Suprapubic skin (tissue), 4 donors: ENCODE measurements at regions not wholly inside any gene's neighbourhood (a gene's known extent, or its start where the extent isn't known, plus 50 kb on each side); places are given as distances from the start of the nearest gene placed in this dataset.

Experiments
- DNase-seq, 2 donors: peaks; one replicate each; pipeline ENCODE4 v3.0.0-alpha.2; 2019; ENCODE audit warnings: low spot score in 2 of 2
- H3K27ac ChIP-seq: fragments of 200-600 bp; sonication (generic); one replicate; pipeline ENCODE4 v1.5.1; 2019
- H3K27me3 ChIP-seq: fragments of 200-600 bp; sonication (generic); one replicate; pipeline ENCODE4 v1.5.1; 2019
- H3K36me3 ChIP-seq: fragments of 200-600 bp; sonication (generic); one replicate; pipeline ENCODE4 v1.5.1; 2019
- H3K4me1 ChIP-seq: fragments of 200-600 bp; sonication (generic); one replicate; pipeline ENCODE4 v1.5.1; 2019
- H3K4me3 ChIP-seq: fragments of 200-600 bp; sonication (generic); one replicate; pipeline ENCODE4 v1.5.1; 2019; ENCODE audit warnings: mild to moderate bottlenecking
- H3K9me3 ChIP-seq: fragments of 200-600 bp; sonication (generic); one replicate; pipeline ENCODE4 v1.5.1; 2019
- CTCF ChIP-seq, 2 donors: fragments of 200-600 bp in 1 of 2; fragments of 450-650 bp in 1 of 2; sonication (generic) in 1 of 2; IDR thresholded peaks; one replicate each; pipeline ENCODE4 v1.5.1; 2016 to 2019; ENCODE audit warnings: antibody characterized with exemption in 2 of 2, mild to moderate bottlenecking in 1 of 2, moderate library complexity in 1 of 2
- EP300 ChIP-seq: sonication (generic); formaldehyde crosslinking; IDR thresholded peaks from one replicate; pipeline ENCODE4 v1.6.1; 2017; ENCODE audit warnings: antibody characterized with exemption
- POLR2A ChIP-seq, 2 donors: fragments of 450-650 bp; IDR thresholded peaks; one replicate each; pipeline ENCODE4 v1.6.1; 2017; ENCODE audit warnings: antibody characterized with exemption in 2 of 2, mild to moderate bottlenecking in 2 of 2, moderate library complexity in 2 of 2
- POLR2AphosphoS5 ChIP-seq, 3 donors: sonication (generic); formaldehyde crosslinking; IDR thresholded peaks; one replicate each; pipeline ENCODE4 v1.6.1; 2017; ENCODE audit warnings: antibody characterized with exemption in 3 of 3
- WGBS: methylation state at CpG from one replicate; pipeline ENCODE4 v1.1.5; 2018; 5-methylcytosine and 5-hydroxymethylcytosine counted together

DNA sequence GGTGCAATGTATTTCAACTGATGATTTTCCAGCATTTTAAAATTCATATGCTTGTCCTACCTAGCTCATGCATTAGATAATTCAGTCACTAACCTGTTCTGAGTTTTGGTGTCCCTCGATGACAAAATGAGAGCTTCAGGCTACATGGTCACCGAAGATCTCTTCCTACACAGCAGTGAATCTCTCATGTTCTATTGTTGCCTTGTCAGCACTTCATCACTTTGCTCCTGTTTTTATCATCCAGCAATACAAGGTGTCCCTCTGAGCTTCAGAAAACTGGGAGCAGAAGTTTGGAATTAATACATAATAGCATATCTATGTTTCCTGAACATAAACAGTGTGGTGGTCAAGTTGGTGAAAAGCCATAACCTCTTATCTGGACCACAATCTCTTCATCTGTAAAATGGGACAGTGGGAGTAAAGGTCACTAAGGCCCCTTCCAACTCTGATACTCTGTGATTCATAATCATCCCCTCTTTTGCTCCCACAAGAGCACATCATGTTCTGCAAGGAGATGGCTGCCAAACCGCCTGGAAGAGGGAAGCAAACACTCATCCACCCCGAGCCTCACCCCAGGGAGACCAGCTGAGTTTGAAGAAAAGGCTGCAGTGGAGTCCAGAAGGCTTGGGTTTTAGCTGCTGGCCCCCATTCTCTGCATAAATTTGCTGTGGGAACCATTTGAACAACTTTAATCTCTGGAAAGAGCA, 137.9 kb upstream of the F3 start:
- H3K27ac ChIP-seq, result peak overlapping the region; percentile 66

GRCh38 chr1:94678202-94678848, 136.8 kb upstream of the F3 start:
- Histone ChIP-seq H3K36me3 (no peaks in the 10 kb centered on the region), H3K27ac (peak overlapping the region; percentile 66), H3K27me3 (no peaks in the 10 kb centered on the region), H3K4me3 (no peak overlapping the region), H3K9me3 (no peaks in the 10 kb centered on the region), H3K4me1 (no peaks in the 10 kb centered on the region)
- TF ChIP-seq POLR2AphosphoS5 (IDR thresholded peaks at IDR 0.05) (no peak), POLR2A (IDR thresholded peaks at IDR 0.05) (no peak), EP300 (no peak), CTCF (IDR thresholded peaks at IDR 0.05) (no peak)
- WGBS, result 80% methylated on average over 11 of the region's 11 CpGs
- DNase-seq, result no peak

More for the DNA sequence above, 137.9 kb upstream of the F3 start:
- Histone ChIP-seq H3K4me3 (no peak overlapping the region), H3K27me3 (no peaks in the 10 kb centered on the region), H3K9me3 (no peaks in the 10 kb centered on the region), H3K4me1 (no peaks in the 10 kb centered on the region), H3K36me3 (no peaks in the 10 kb centered on the region)
- TF ChIP-seq POLR2A (IDR thresholded peaks at IDR 0.05) (no peak), POLR2AphosphoS5 (IDR thresholded peaks at IDR 0.05) (no peak), EP300 (no peak), CTCF (IDR thresholded peaks at IDR 0.05) (no peak)
- 71% methylated on average over 4 of the region's 4 CpGs for WGBS
- DNase-seq, result no peak

DNA sequence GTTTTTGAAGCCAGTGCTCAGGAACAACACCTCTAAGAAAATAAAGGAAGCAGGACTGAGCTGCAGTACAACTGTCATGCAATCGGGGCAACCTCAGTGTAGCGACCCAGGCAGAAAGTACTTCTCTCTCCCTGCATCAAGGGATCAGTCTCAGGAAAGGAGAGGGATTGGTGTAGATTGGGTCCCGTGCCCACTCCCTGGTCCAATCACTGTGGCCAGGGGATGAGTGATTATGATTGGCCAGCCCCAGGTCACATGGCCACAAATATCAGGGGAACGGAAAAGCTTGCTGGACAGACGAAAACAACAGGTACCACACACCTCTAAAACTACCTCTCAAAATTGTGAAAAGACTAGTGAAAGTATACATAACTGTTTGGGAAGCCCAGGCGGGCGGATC, 136.2 kb upstream of the F3 start:
- 83% methylated on average over 7 of the region's 7 CpGs for WGBS
- Histone ChIP-seq H3K4me3 (no peak overlapping the region), H3K36me3 (no peaks in the 10 kb centered on the region), H3K9me3 (no peaks in the 10 kb centered on the region), H3K27me3 (no peaks in the 10 kb centered on the region), H3K4me1 (no peaks in the 10 kb centered on the region), H3K27ac (peak overlapping the region; percentile 66)
- no peak for DNase-seq
- TF ChIP-seq POLR2AphosphoS5 (IDR thresholded peaks at IDR 0.05) (no peak), CTCF (IDR thresholded peaks at IDR 0.05) (no peak), EP300 (no peak), POLR2A (IDR thresholded peaks at IDR 0.05) (no peak)

DNA sequence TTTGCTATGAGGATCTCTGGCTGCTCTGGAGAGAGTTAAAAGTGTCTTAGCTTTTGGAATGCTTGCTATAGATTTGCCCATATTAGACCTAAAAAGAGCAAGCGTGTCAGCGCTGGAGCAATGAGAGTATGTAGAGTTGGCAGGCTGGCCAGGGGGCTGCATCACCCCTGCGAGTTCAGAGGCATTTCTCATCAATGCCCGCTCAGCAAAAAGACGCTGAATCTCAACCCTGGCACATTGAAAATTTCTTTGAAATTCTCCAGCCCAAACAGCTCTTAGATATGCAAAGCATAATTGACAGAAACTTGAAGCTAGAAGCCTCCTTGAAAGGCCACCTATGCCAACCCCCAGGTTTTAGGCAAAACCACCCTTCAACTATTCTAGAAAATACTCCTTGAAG, 135.5 kb upstream of the F3 start:
- no peak overlapping the region for H3K27ac ChIP-seq
- no peak overlapping the region for H3K4me3 ChIP-seq
- WGBS, result 73% methylated on average over 5 of the region's 5 CpGs
- H3K4me1 ChIP-seq, result no peaks in the 10 kb centered on the region
- TF ChIP-seq CTCF (IDR thresholded peaks at IDR 0.05), result no peak
- no peak for TF ChIP-seq POLR2A (IDR thresholded peaks at IDR 0.05)
- no peak for TF ChIP-seq POLR2AphosphoS5 (IDR thresholded peaks at IDR 0.05)
- TF ChIP-seq EP300, result no peak
- no peaks in the 10 kb centered on the region for H3K9me3 ChIP-seq
- no peaks in the 10 kb centered on the region for H3K36me3 ChIP-seq
- H3K27me3 ChIP-seq, result no peaks in the 10 kb centered on the region
- DNase-seq, result no peak

GRCh38 chr1:94676686-94677085, 135.1 kb upstream of the F3 start:
- no peaks in the 10 kb centered on the region for H3K36me3 ChIP-seq
- DNase-seq, result no peak
- no peak overlapping the region for H3K4me3 ChIP-seq
- no peaks in the 10 kb centered on the region for H3K27me3 ChIP-seq
- no peaks in the 10 kb centered on the region for H3K9me3 ChIP-seq
- H3K27ac ChIP-seq, result no peak overlapping the region
- 79% methylated on average over 6 of the region's 6 CpGs for WGBS
- no peaks in the 10 kb centered on the region for H3K4me1 ChIP-seq
- TF ChIP-seq POLR2AphosphoS5 (IDR thresholded peaks at IDR 0.05) (no peak), CTCF (IDR thresholded peaks at IDR 0.05) (no peak), POLR2A (IDR thresholded peaks at IDR 0.05) (no peak), EP300 (no peak)
